ENCODE measurements at regions not wholly inside any gene's neighbourhood (a gene's known extent, or its start where the extent isn't known, plus 50 kb on each side); places are given as distances from the start of the nearest gene placed in this dataset.

- no peaks in the 10 kb centered on the region for H3K4me1 ChIP-seq (ENCODE audit: control insufficient read depth in 2 of 2, insufficient read depth in 2 of 2, low read length in 2 of 2)
- Mint-ChIP-seq H3K27ac (no peak overlapping the region), H3K27me3 (no peaks in the 10 kb centered on the region), H3K9me3 (ENCODE audit: insufficient read depth) (peaks cover 5% of the 10 kb centered on the region), H3K4me3 (no peak overlapping the region), H3K4me1 (no peaks in the 10 kb centered on the region)
- DNase-seq (no peak), ATAC-seq (ENCODE audit: low read depth) (no peak)
- no peaks in the 10 kb centered on the region for H3K36me3 ChIP-seq (replicated peaks in 1 of 2; ENCODE audit: control extremely low read depth in 1 of 2, control insufficient read depth in 1 of 2, extremely low read depth in 1 of 2, insufficient read depth in 2 of 2, low read length in 1 of 2)
- H3K4me3 ChIP-seq (ENCODE audit: control extremely low read depth in 1 of 5, extremely low read depth in 1 of 5, insufficient read depth in 1 of 5, low read depth in 2 of 5, low read length in 4 of 5) = no peak overlapping the region
- no peak for TF ChIP-seq EZH2 (IDR thresholded peaks at IDR 0.05; ENCODE audit: borderline replicate concordance, insufficient read depth, low read depth, low read length, poor library complexity, severe bottlenecking)
- no peak for TF ChIP-seq CTCF (IDR thresholded peaks at IDR 0.05)
- H3K27ac ChIP-seq (ENCODE audit: low read length in 2 of 2) = no peak overlapping the region
- H3K9ac ChIP-seq (ENCODE audit: low read length) = no peak overlapping the region
- ChIA-PET POLR2A (no interaction called here), CTCF (no interaction called here)
- H2AFZ ChIP-seq (ENCODE audit: insufficient read depth, low read depth, low read length, poor library complexity, severe bottlenecking) = no peak overlapping the region
- no peaks in the 10 kb centered on the region for H3K27me3 ChIP-seq (replicated peaks in 1 of 4; ENCODE audit: control extremely low read depth in 1 of 4, control insufficient read depth in 3 of 4, insufficient read depth in 4 of 4, low read length in 3 of 4)
- H3K9me3 ChIP-seq (ENCODE audit: control extremely low read depth in 1 of 3, control insufficient read depth in 2 of 3, insufficient read depth in 1 of 3, low read length in 2 of 3) = no peaks in the 10 kb centered on the region
- intact Hi-C loops (cut with micrococcal nuclease) = no loop called here
- no peaks in the 10 kb centered on the region for H3K79me2 ChIP-seq (ENCODE audit: control insufficient read depth, insufficient read depth, low read length)
- H3K4me2 ChIP-seq (replicated peaks; ENCODE audit: low read depth, low read length, poor library complexity, severe bottlenecking) = no peak overlapping the region
- 83% methylated on average over 1 of the region's 8 CpGs for WGBS (ENCODE audit: insufficient coverage)
- H4K20me1 ChIP-seq (ENCODE audit: control insufficient read depth, insufficient read depth, low read length, poor library complexity, severe bottlenecking) = no peaks in the 10 kb centered on the region
Measured at GRCh38 chr1:96983866-96984265, 262.3 kb downstream of the PTBP2 start.

- Mint-ChIP-seq H3K27ac (no peak overlapping the region), H3K4me3 (no peak overlapping the region), H3K9me3 (ENCODE audit: insufficient read depth) (peaks cover 5% of the 10 kb centered on the region), H3K27me3 (no peaks in the 10 kb centered on the region), H3K4me1 (no peaks in the 10 kb centered on the region)
- Histone ChIP-seq H3K27me3 (replicated peaks in 1 of 4; ENCODE audit: control extremely low read depth in 1 of 4, control insufficient read depth in 3 of 4, insufficient read depth in 4 of 4, low read length in 3 of 4) (no peaks in the 10 kb centered on the region), H3K27ac (ENCODE audit: low read length in 2 of 2) (no peak overlapping the region), H4K20me1 (ENCODE audit: control insufficient read depth, insufficient read depth, low read length, poor library complexity, severe bottlenecking) (no peaks in the 10 kb centered on the region), H3K4me3 (ENCODE audit: control extremely low read depth in 1 of 5, extremely low read depth in 1 of 5, insufficient read depth in 1 of 5, low read depth in 2 of 5, low read length in 4 of 5) (no peak overlapping the region), H2AFZ (ENCODE audit: insufficient read depth, low read depth, low read length, poor library complexity, severe bottlenecking) (no peak overlapping the region), H3K9ac (ENCODE audit: low read length) (no peak overlapping the region), H3K36me3 (replicated peaks in 1 of 2; ENCODE audit: control extremely low read depth in 1 of 2, control insufficient read depth in 1 of 2, extremely low read depth in 1 of 2, insufficient read depth in 2 of 2, low read length in 1 of 2) (no peaks in the 10 kb centered on the region), H3K9me3 (ENCODE audit: control extremely low read depth in 1 of 3, control insufficient read depth in 2 of 3, insufficient read depth in 1 of 3, low read length in 2 of 3) (no peaks in the 10 kb centered on the region), H3K4me1 (ENCODE audit: control insufficient read depth in 2 of 2, insufficient read depth in 2 of 2, low read length in 2 of 2) (no peaks in the 10 kb centered on the region), H3K79me2 (ENCODE audit: control insufficient read depth, insufficient read depth, low read length) (no peaks in the 10 kb centered on the region), H3K4me2 (replicated peaks; ENCODE audit: low read depth, low read length, poor library complexity, severe bottlenecking) (no peak overlapping the region)
- ATAC-seq (ENCODE audit: low read depth) (no peak), DNase-seq (no peak)
- intact Hi-C loops (cut with micrococcal nuclease) = no loop called here
- no peak for TF ChIP-seq CTCF (IDR thresholded peaks at IDR 0.05)
- TF ChIP-seq EZH2 (IDR thresholded peaks at IDR 0.05; ENCODE audit: borderline replicate concordance, insufficient read depth, low read depth, low read length, poor library complexity, severe bottlenecking) = no peak
- WGBS (ENCODE audit: insufficient coverage) = 94% methylated on average over 2 of the region's 5 CpGs
- ChIA-PET POLR2A (no interaction called here), CTCF (no interaction called here)
Measured at GRCh38 chr1:96987186-96987703, 265.7 kb downstream of the PTBP2 start.

Measured in B cell (primary cell).